KOPT-K1 (cell line): ENCODE measurements at regions not wholly inside any gene's neighbourhood (a gene's known extent, or its start where the extent isn't known, plus 50 kb on each side); places are given as distances from the start of the nearest gene placed in this dataset.
"Not testable (repeated sequence)": the region's sequence is repeated elsewhere in the genome, so short reads cannot be mapped to it uniquely, and the experiment has no call there.

ENCODE experiments used
- H3K27ac ChIP-seq: fragments of 200-600 bp; sonication (generic); 2 replicates; pipeline ENCODE4 v1.5.1; 2016; ENCODE audit warnings: antibody characterized with exemption, mild to moderate bottlenecking, low read depth, low read length; ENCODE audit not compliant: poor library complexity, severe bottlenecking
- H3K36me3 ChIP-seq: fragments of 200-600 bp; sonication (generic); 2 replicates; pipeline ENCODE4 v1.5.1; 2017; ENCODE audit warnings: antibody characterized with exemption, mild to moderate bottlenecking, low read length, moderate library complexity; ENCODE audit not compliant: insufficient read depth
- H3K9me3 ChIP-seq: fragments of 200-600 bp; sonication (generic); 2 replicates; pipeline ENCODE4 v1.5.1; 2017; ENCODE audit warnings: antibody characterized with exemption, low read length, mild to moderate bottlenecking; ENCODE audit not compliant: insufficient read depth, poor library complexity, severe bottlenecking

GRCh38 chr1:234913278-234913649, 215.4 kb downstream of the TOMM20 start:
- Histone ChIP-seq H3K36me3 (no peaks in the 10 kb centered on the region), H3K9me3 (no peaks in the 10 kb centered on the region), H3K27ac (no peak overlapping the region)

GRCh38 chr1:234912548-234913277, 215.9 kb downstream of the TOMM20 start:
- no peaks in the 10 kb centered on the region for H3K9me3 ChIP-seq
- H3K36me3 ChIP-seq = no peaks in the 10 kb centered on the region
- H3K27ac ChIP-seq = peak overlapping the region; percentile 59

DNA sequence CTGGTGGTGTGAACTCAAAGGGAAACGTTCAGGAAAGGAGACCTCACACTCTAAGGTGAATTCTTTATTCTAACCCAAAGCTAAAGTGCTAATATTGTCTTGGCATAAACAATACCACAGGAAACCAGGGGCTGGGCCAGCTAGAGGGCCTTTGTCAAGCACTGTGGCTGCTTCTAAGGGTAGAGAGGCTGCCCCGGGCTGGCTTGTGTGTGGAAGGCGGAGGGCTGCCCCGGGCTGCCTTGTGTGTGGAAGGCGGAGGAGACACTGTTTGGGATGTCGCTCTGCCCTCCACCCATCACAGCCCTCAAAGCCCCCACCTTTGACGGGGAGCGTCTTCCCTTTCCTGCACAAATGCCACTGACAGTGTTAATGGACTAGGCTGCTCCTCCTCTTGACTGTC, 216.8 kb downstream of the TOMM20 start:
- Histone ChIP-seq H3K36me3 (no peaks in the 10 kb centered on the region), H3K9me3 (no peaks in the 10 kb centered on the region), H3K27ac (peak overlapping the region; percentile 59)

GRCh38 chr1:234911136-234911535, 217.5 kb downstream of the TOMM20 start:
- not testable (repeated sequence) for H3K36me3 ChIP-seq, H3K9me3 ChIP-seq
- H3K27ac ChIP-seq = peak overlapping the region; percentile 59

GRCh38 chr1:234909851-234910250, 218.8 kb downstream of the TOMM20 start:
- no peak overlapping the region for H3K27ac ChIP-seq
- H3K9me3 ChIP-seq = no peaks in the 10 kb centered on the region
- H3K36me3 ChIP-seq = no peaks in the 10 kb centered on the region

GRCh38 chr1:234909307-234909810, 219.3 kb downstream of the TOMM20 start:
- Histone ChIP-seq H3K36me3 (no peaks in the 10 kb centered on the region), H3K27ac (no peak overlapping the region), H3K9me3 (no peaks in the 10 kb centered on the region)

DNA sequence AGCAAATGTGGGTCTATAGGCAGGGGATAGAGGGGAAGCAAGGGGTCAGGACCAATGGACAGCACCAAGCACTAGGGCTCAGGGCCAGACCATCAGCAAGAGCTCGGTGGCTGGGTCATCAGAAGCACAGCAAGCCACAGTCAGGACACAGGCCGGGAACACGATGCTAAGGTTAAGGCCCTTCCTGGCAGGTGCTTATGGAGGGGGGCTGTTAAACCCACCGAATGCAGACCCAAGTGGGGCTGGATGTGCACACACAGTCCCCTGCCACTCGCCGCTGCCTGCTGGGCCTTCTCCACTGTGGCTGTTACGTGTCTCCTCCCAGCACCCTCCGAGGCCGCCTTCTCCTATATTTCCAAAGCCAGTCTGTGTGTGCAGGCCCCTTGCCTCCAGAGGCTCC, 220.1 kb downstream of the TOMM20 start:
- no peak overlapping the region for H3K27ac ChIP-seq
- H3K9me3 ChIP-seq = no peaks in the 10 kb centered on the region
- no peaks in the 10 kb centered on the region for H3K36me3 ChIP-seq

DNA sequence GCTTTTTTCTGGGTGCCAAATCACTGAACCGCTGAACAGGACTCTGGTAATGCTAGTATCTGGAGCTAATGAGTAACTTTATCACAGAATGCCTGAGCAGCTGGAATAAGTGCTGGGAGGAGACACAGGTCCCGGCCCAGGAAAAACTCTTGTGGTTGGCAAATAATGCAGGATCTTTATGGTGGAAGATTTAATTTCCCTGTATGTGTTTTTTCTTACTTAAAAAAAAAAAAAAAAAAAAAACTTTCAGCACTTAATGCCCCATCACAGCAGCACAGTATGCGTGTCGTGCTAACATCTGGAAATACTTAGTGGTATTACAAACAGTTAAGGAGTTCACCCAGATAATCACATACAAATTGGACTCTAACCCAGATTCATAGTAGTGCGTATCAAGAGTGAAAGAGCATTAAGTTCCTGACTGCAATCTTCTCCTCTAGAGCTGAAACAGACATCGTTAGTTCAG, 220.7 kb downstream of the TOMM20 start:
- no peaks in the 10 kb centered on the region for H3K9me3 ChIP-seq
- no peak overlapping the region for H3K27ac ChIP-seq

DNA sequence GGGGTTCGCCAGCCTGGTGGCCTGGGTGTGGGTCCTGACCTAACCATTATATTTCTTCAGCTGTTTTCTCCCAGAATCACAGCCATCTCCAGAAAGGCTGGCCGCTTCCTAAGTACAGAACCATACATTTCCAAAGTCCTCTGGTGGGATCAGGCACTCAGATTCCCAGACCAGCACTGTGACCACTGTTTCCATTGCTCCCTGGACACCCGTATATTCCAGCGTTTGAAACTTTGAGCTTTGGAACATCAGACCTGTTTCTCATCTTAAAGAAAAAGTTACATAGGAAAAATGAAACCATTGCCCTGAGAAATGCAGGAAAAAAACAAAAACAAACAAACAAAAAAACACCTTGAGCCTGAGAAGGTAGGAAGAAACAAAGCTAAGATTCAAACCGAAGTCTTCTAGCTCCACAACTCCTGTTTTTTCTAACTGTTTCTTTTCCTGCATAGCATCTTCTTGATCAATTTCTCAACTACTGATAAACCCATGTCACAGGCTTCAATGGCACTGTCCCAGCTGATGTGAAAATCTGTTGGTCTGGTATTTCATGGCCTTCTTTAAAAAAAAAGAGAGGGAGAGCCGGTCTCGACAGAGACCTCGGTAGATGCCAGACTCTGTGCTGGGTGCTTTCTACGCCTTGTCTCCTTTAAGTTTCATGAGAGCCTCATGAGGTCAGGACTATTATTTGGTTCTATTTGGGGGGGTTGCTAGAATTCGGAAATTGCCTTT, 221.3 kb downstream of the TOMM20 start:
- Histone ChIP-seq H3K36me3 (no peaks in the 10 kb centered on the region), H3K9me3 (no peaks in the 10 kb centered on the region), H3K27ac (no peak overlapping the region)

More for the DNA sequence above, 220.7 kb downstream of the TOMM20 start:
- H3K36me3 ChIP-seq = no peaks in the 10 kb centered on the region

DNA sequence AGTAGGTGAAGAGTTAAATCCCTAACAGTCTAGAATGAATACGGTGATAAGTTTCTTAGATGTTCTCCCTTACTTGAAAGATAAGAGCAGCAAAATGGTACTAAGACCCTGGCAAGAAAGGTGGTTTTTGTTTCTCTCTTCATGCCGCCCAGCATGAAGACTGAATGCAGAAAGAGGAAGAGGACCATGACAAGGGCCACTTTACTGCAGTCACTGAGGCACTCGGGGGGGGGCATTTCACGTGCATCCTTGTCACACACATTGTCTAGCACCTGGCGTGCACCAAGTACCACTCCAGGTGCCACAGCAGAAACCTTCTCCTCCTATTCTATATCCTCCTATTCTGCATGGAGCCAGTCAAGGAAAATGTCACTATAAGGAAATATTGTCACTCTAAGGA, 222.0 kb downstream of the TOMM20 start:
- no peaks in the 10 kb centered on the region for H3K9me3 ChIP-seq
- no peak overlapping the region for H3K27ac ChIP-seq
- H3K36me3 ChIP-seq = no peaks in the 10 kb centered on the region

GRCh38 chr1:234902774-234903547, 225.7 kb downstream of the TOMM20 start:
- no peaks in the 10 kb centered on the region for H3K36me3 ChIP-seq
- no peak overlapping the region for H3K27ac ChIP-seq
- no peaks in the 10 kb centered on the region for H3K9me3 ChIP-seq

- H3K36me3 ChIP-seq = no peaks in the 10 kb centered on the region
- no peak overlapping the region for H3K27ac ChIP-seq
- no peaks in the 10 kb centered on the region for H3K9me3 ChIP-seq
These were observed 227.1 kb downstream of the TOMM20 start for GRCh38 chr1:234901491-234902049.

GRCh38 chr1:234900595-234900994, 228.0 kb downstream of the TOMM20 start:
- no peaks in the 10 kb centered on the region for H3K36me3 ChIP-seq
- no peak overlapping the region for H3K27ac ChIP-seq
- H3K9me3 ChIP-seq = no peaks in the 10 kb centered on the region

DNA sequence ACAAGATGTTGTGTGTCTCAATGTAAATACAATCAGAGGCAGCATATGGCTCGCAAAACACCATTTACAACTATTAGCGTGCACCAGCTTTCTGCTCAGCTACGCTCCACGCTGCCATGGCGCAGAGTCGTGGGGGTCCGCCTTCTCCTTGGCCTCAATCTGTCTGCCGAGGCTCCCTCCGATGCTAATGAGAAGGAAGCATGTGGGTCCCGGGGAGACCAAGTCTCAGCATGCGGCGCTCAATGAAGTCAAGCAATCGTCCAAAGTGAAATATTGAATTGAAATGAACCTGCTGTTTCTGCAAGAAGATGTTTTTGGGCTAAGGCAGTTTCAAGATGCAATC, 228.9 kb downstream of the TOMM20 start:
- Histone ChIP-seq H3K9me3 (no peaks in the 10 kb centered on the region), H3K27ac (no peak overlapping the region), H3K36me3 (no peaks in the 10 kb centered on the region)
